Breast epithelium (tissue), 4 donors: ENCODE measurements at regions not wholly inside any gene's neighbourhood (a gene's known extent, or its start where the extent isn't known, plus 50 kb on each side); places are given as distances from the start of the nearest gene placed in this dataset.

Experiments
- DNase-seq, 2 donors: peaks; one replicate each; pipeline ENCODE4 v3.0.0-alpha.2; 2019; ENCODE audit warnings: low spot score in 2 of 2
- H3K27ac ChIP-seq, 2 donors: fragments of 200-600 bp; sonication (generic) in 1 of 2; one replicate each; pipeline ENCODE4 v1.5.1; 2016 to 2019; ENCODE audit warnings: mild to moderate bottlenecking in 1 of 2
- H3K27me3 ChIP-seq, 2 donors: fragments of 200-600 bp; sonication (generic) in 1 of 2; one replicate each; pipeline versions ENCODE4 v1.5.1 to v1.6.0; 2017 to 2019; ENCODE audit warnings: control low read depth in 1 of 2, mild to moderate bottlenecking in 1 of 2
- H3K36me3 ChIP-seq: fragments of 200-600 bp; one replicate; pipeline ENCODE4 v1.5.1; 2019
- H3K4me1 ChIP-seq, 2 donors: fragments of 200-600 bp; sonication (generic); one replicate each; pipeline ENCODE4 v1.5.1; 2016 to 2019; ENCODE audit warnings: control low read depth in 1 of 2
- H3K4me3 ChIP-seq, 3 donors: fragments of 200-600 bp; sonication (generic); 1 replicate in 2 of 3; 2 replicates in 1 of 3; pipeline ENCODE4 v1.5.1; 2016 to 2019; ENCODE audit warnings: mild to moderate bottlenecking in 3 of 3, moderate library complexity in 2 of 3
- H3K9me3 ChIP-seq, 2 donors: fragments of 200-600 bp; sonication (generic) in 1 of 2; one replicate each; pipeline ENCODE4 v1.5.1; 2016 to 2019; ENCODE audit warnings: control low read depth in 1 of 2
- POLR2A ChIP-seq: fragments of 450-650 bp; IDR thresholded peaks from one replicate; pipeline ENCODE4 v1.6.1; 2016; ENCODE audit warnings: antibody characterized with exemption, mild to moderate bottlenecking, moderate library complexity
- POLR2AphosphoS5 ChIP-seq, 3 donors: sonication (generic); formaldehyde crosslinking; IDR thresholded peaks; one replicate each; pipeline ENCODE4 v1.6.1; 2017; ENCODE audit warnings: antibody characterized with exemption in 3 of 3
- intact Hi-C: fragments of 100-400 bp; cut with DNase I; formaldehyde crosslinking; loops from one replicate; pipeline ENCODE4 v1.15.1; 2023; ENCODE audit warnings: low total_unique reads
- TF ChIP-seq, protein P1 (sequence below), 3 donors: fragments of 450-650 bp; IDR thresholded peaks; one replicate each; pipeline ENCODE4 v1.5.1; 2016 to 2017; ENCODE audit warnings: antibody characterized with exemption in 3 of 3, mild to moderate bottlenecking in 3 of 3, moderate library complexity in 3 of 3

DNA sequence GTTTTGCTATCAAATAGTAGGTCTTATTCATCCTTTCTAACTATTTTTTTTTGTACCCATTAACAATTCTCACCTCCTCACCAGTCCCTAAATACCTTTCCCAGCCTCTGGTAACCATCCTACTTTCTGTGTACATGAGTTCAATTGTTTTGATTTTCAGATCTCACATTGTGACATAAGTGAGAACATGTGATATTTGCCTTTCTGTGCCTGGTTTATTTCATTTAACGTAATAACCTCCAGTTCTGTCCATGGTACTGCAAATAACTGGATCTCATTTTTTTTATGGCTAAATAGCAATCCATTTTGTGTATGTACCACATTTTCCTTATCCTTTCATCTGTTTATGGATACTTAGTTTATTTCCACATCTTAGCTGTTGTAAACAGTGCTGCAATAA lies 181.9 kb upstream of the KIF2B start:
- intact Hi-C loops = no loop called here
- H3K27ac ChIP-seq = no peak overlapping the region
- no peak overlapping the region for H3K4me3 ChIP-seq
- no peaks in the 10 kb centered on the region for H3K9me3 ChIP-seq
- no peaks in the 10 kb centered on the region for H3K4me1 ChIP-seq
- DNase-seq = no peak
- TF ChIP-seq POLR2A (no peak), POLR2AphosphoS5 (IDR thresholded peaks at IDR 0.05) (no peak)
- TF ChIP-seq, protein P1, sequence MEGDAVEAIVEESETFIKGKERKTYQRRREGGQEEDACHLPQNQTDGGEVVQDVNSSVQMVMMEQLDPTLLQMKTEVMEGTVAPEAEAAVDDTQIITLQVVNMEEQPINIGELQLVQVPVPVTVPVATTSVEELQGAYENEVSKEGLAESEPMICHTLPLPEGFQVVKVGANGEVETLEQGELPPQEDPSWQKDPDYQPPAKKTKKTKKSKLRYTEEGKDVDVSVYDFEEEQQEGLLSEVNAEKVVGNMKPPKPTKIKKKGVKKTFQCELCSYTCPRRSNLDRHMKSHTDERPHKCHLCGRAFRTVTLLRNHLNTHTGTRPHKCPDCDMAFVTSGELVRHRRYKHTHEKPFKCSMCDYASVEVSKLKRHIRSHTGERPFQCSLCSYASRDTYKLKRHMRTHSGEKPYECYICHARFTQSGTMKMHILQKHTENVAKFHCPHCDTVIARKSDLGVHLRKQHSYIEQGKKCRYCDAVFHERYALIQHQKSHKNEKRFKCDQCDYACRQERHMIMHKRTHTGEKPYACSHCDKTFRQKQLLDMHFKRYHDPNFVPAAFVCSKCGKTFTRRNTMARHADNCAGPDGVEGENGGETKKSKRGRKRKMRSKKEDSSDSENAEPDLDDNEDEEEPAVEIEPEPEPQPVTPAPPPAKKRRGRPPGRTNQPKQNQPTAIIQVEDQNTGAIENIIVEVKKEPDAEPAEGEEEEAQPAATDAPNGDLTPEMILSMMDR (IDR thresholded peaks at IDR 0.05) = no peak
- no peaks in the 10 kb centered on the region for H3K27me3 ChIP-seq
- no peaks in the 10 kb centered on the region for H3K36me3 ChIP-seq

DNA sequence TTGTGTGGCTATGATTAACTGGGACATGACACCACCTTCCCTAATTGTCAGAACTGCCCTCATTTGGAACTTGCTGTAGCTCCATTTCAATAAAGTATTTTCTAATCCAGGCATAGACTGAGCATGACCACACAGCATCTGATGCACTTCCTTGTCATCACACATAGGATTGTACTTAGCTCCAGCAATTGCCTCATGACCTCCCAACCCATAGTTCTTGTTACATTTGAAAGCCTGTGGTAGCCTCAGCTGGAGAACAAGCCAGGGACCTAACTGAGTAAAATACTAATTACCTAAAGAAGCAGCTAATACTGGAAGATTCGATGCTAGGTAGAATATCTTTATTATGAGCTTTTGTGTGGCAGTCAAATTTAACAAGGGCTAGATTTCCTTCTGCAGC lies 187.3 kb upstream of the KIF2B start:
- H3K36me3 ChIP-seq = no peaks in the 10 kb centered on the region

DNA sequence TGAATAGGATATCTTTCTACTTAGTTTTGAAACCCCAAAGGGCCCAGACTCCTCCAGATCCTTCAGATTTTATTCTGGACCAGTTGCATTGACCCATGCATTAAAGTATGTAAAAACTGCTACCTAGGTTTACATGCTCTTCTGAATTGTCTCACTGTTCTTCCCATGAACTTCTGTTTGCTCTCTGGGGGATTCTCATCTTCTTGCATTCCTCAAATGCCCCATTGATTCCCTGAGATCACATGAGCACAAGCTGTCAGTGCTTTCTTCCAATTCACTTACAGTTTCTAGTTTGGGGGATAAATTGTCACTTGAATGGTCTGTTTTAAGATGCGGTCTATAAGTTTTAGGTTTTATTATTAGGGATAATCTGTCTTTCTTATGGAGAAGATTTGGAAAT lies 188.9 kb upstream of the KIF2B start:
- Histone ChIP-seq H3K27ac (no peak overlapping the region), H3K36me3 (no peaks in the 10 kb centered on the region), H3K4me1 (no peaks in the 10 kb centered on the region), H3K9me3 (no peaks in the 10 kb centered on the region), H3K4me3 (no peak overlapping the region), H3K27me3 (no peaks in the 10 kb centered on the region)
- intact Hi-C loops = no loop called here
- no peak for DNase-seq
- TF ChIP-seq, protein P1 (IDR thresholded peaks at IDR 0.05) = no peak
- TF ChIP-seq POLR2A (no peak), POLR2AphosphoS5 (IDR thresholded peaks at IDR 0.05) (no peak)

More for the DNA sequence above, 187.3 kb upstream of the KIF2B start:
- no peaks in the 10 kb centered on the region for H3K4me1 ChIP-seq
- DNase-seq = no peak
- no peaks in the 10 kb centered on the region for H3K9me3 ChIP-seq
- intact Hi-C loops = no loop called here
- H3K27ac ChIP-seq = no peak overlapping the region
- H3K27me3 ChIP-seq = no peaks in the 10 kb centered on the region
- no peak overlapping the region for H3K4me3 ChIP-seq
- TF ChIP-seq, protein P1 (IDR thresholded peaks at IDR 0.05) = no peak
- TF ChIP-seq POLR2A (no peak), POLR2AphosphoS5 (IDR thresholded peaks at IDR 0.05) (no peak)

DNA sequence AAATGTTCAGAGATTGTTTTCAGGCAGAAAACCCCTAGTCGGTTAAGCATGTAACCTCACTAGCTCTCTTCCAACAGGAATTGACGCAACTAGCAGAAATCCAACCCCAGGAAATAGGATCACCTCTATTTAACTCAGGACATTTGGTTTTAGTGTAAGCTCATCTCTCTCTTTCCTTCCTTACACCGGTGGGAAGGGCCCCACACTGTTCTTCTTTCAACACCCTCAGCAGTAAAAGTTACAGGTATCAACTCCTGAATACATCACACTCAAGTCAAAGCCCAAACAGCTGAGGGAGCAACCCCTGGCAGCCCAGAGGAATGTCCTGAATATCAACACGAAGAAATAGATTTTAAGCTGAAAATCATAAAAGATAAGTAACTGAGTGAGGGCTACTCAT lies 191.2 kb upstream of the KIF2B start:
- Histone ChIP-seq H3K27ac (no peak overlapping the region), H3K27me3 (no peaks in the 10 kb centered on the region), H3K9me3 (no peaks in the 10 kb centered on the region), H3K4me1 (no peaks in the 10 kb centered on the region), H3K36me3 (no peaks in the 10 kb centered on the region), H3K4me3 (no peak overlapping the region)
- intact Hi-C loops = no loop called here
- TF ChIP-seq POLR2AphosphoS5 (IDR thresholded peaks at IDR 0.05) (no peak), POLR2A (no peak)
- TF ChIP-seq, protein P1 (IDR thresholded peaks at IDR 0.05) = no peak
- DNase-seq = no peak

DNA sequence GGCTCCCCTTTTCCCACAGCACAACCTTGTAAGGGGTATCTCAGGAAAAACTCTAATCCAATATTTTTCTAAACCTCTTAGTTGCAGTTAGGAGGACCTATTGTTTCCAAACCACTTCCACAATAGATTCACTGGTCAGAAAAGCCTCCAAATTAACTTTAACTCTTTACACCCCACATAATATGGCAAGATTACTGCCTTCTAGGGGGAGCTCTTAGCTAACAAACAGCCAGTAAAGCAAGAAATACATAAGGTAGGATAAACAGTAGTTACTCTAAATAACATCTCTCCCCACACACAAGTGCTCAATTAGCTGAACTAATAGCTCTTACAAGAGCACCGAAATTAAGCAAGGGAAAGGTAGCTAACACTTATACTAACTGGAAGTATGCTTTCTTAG lies 192.1 kb upstream of the KIF2B start:
- TF ChIP-seq POLR2A (no peak), POLR2AphosphoS5 (IDR thresholded peaks at IDR 0.05) (no peak)
- TF ChIP-seq, protein P1 (IDR thresholded peaks at IDR 0.05) = no peak
- DNase-seq = no peak
- intact Hi-C loops = no loop called here
- no peaks in the 10 kb centered on the region for H3K36me3 ChIP-seq
- no peaks in the 10 kb centered on the region for H3K27me3 ChIP-seq
- H3K9me3 ChIP-seq = no peaks in the 10 kb centered on the region
- H3K4me1 ChIP-seq = no peaks in the 10 kb centered on the region
- no peak overlapping the region for H3K27ac ChIP-seq
- no peak overlapping the region for H3K4me3 ChIP-seq
